GM18861 (cell line): ENCODE measurements at regions not wholly inside any gene's neighbourhood (a gene's known extent, or its start where the extent isn't known, plus 50 kb on each side); places are given as distances from the start of the nearest gene placed in this dataset.
"Not testable (repeated sequence)": the region's sequence is repeated elsewhere in the genome, so short reads cannot be mapped to it uniquely, and the experiment has no call there.

ENCODE experiments used
- ATAC-seq: cut with Tn5 transposase; IDR thresholded peaks from one replicate; pipeline ENCODE4 v1.9.1; 2021; ENCODE audit not compliant: unreplicated experiment

- ATAC-seq = no peak
These were observed 359.1 kb downstream of the QKI start for GRCh38 chr6:163773646-163774045.

GRCh38 chr6:163772701-163773100 lies 358.2 kb downstream of the QKI start:
- ATAC-seq = no peak

DNA sequence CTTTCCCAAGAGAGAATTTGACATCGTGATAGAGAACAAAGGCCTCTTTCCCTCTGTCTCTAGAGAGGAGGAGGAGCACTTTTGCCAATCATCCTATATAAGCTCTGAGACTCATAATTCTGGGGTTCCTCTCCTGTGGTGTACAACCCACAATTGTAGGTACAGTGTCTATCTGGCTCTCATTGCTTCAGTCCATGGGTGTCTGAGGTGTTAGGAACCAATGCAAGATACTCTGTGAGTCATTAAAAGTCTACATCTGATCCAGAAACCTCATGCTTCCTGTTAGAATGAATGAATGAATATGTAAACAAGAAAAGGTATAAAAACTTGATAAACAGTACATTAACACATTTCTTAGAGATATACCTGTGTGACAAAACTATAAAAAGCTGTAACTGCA lies 356.7 kb downstream of the QKI start:
- no peak for ATAC-seq

- no peak for ATAC-seq
These were observed 354.4 kb downstream of the QKI start for GRCh38 chr6:163768905-163769304.

GRCh38 chr6:163766936-163767335 lies 352.4 kb downstream of the QKI start:
- ATAC-seq = no peak

- no peak for ATAC-seq
These were observed 350.8 kb downstream of the QKI start for GRCh38 chr6:163765335-163765734.

DNA sequence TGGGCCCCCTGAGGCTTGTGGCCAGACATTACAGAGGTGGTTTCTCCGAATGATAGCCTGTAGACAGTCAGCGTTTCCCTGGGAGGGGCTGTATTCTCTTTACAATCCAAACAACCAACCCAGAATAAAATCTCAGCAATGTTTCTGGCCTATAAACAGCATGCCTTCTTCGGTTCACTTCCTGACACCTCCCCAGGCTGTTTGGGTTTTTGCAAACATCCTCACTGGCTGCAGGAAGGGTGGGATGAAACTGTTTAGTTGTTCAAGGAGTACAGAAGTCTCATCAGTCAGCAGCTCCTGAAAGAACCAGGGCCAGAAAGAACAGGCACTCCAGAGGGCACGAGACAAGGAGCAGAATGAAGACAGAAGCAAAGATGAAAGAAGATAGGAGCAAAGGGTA lies 350.0 kb downstream of the QKI start:
- ATAC-seq = no peak

- no peak for ATAC-seq
These were observed 347.0 kb downstream of the QKI start for GRCh38 chr6:163761481-163761880.

GRCh38 chr6:163760860-163761259 lies 346.3 kb downstream of the QKI start:
- ATAC-seq = no peak

DNA sequence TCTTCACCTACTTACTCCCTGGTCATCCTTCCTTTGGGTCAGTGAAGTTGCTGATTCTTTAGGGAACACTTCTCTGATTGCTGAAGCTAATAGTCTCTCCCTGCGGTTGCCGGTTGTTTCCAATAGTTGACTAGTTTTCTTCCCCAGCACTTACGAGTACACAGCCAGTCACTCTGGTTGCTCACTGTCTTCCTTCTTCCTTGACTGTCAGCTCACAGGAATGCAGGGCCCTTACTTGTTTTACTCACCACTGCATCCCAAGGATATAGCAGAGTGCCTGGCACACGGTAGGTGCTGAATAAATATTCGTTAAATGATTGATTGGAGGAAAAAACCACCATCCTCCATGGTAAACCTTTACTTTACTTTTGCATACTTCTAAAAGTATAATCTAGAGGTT lies 345.0 kb downstream of the QKI start:
- ATAC-seq = no peak

DNA sequence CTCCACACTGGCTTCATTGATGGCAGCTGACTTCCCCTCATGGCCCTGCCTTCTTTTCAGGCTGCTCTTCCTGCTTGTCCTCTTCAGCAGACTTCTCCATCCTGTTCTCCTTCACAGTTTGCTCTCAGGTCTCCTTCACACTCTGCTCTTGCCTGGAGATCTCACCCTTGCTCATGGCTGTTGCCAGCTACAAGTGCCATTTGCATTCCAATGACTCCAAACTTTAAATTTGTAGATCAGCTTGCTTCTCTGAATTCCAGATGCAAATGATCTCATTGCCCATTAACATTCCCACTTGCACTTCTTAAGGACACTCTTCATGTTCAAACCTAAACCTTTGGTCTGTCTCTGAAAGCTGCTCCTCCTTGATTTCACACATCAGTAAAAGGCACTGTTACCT lies 343.0 kb downstream of the QKI start:
- no peak for ATAC-seq

DNA sequence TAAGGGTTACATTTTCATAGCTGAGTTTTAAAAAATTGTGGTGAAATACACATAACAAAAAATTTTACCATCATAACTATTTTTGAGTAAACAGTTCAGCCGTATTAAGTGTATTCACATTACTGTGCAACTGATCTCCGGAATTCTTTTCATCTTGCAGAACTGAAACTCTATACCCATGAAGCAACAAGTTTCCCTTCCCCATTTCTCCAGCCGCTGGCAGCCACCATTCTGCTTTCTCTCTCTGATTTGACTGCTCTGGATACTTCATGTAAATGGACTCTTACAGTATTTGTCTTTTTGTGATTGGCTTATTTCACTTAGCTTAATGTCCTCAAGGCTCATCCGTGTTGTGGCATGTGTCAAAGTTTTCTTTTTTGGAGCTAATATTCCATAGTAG lies 341.6 kb downstream of the QKI start:
- ATAC-seq = peak; percentile 100

DNA sequence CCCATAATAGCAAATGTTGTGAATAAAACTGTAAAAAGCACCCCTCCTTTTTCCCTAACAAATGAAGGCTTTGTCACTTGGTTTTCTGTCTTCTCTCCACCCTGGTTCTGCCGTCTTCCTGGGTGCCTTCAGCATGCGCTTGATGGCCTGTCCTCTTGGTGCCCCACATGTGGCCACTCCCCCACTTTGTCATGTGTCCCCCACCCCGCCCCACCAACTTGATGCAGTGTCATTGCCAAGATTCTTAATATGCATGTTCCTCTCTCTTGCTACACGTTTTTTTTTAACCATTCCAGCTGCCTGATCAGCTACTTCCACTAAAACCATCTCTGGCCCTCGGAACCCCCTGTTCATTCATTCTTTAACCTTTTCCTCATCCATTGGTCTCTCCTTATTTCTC lies 340.3 kb downstream of the QKI start:
- no peak for ATAC-seq

- no peak for ATAC-seq
These were observed 338.9 kb downstream of the QKI start for GRCh38 chr6:163753430-163753829.

DNA sequence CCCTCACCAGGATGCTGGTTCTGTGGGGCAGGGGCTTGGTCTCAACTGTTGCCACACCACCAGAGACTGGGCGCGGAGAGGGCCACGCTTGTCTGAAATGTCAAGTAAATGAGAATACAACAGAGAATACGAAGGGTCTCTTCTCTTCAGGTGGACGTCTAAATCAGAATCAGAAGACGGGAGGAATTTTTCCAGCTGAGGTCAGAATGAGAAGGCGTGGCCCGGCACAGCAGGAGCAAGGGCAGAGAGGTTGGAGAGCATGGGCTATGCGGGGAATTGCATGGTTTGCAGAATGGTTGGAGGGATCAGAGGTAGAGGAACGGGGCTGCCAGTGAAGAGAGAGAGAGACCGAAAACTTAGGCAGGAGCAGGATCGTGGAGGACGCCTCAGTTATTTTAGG lies 337.9 kb downstream of the QKI start:
- no peak for ATAC-seq

GRCh38 chr6:163751032-163751525 lies 336.6 kb downstream of the QKI start:
- ATAC-seq = no peak

- ATAC-seq = no peak
These were observed 336.0 kb downstream of the QKI start for GRCh38 chr6:163750431-163751031.

GRCh38 chr6:163748886-163749285 lies 334.4 kb downstream of the QKI start:
- ATAC-seq = no peak

GRCh38 chr6:163748036-163748435 lies 333.5 kb downstream of the QKI start:
- no peak for ATAC-seq

- not testable (repeated sequence) for ATAC-seq
These were observed 332.5 kb downstream of the QKI start for GRCh38 chr6:163747058-163747457.

DNA sequence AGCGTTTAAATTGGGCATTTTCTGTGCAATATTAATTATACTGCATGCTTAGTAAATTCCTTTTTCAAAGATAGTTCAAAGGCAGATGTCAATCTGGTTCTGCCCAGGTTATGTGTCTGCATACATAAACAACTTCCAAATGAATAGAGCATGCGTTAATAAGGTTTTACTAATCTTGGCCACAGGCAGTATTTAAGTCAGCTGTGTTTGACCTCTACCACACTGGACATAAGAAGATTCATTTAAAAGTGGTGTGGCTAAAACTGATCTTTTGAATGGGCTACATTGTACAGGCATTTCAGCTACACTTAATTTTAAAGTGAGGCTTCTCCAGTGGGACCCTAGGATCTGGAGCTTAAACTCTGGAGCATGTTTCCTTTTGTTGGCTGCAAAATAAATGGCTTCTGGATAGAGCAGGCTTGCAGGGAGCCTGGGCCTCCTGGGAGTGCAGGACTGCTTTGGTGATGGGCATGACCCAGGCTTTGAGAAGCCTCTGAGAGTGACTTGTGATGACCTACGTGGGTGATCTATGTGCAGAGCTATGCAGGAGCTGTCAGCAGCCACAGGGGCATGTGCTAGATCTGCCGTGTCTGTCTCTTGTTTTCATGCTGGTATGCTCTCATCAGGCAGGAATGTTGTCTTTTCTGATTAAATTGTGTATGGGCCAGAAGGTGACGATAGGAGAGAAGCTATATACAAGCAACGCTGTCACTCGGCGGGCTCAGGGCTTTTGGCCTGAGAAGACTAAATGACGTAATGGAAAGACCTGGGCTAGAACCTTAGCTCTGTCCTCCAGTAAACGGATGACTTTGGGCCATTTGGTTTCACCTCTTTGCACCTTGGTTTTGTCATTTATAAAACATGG lies 331.2 kb downstream of the QKI start:
- ATAC-seq = no peak

GRCh38 chr6:163744256-163744925 lies 329.9 kb downstream of the QKI start:
- no peak for ATAC-seq
